ENCODE measurements at regions not wholly inside any gene's neighbourhood (a gene's known extent, or its start where the extent isn't known, plus 50 kb on each side); places are given as distances from the start of the nearest gene placed in this dataset.
A peak's percentile ranks its signal among the peaks of the same experiment; 100 is the strongest.

DNA sequence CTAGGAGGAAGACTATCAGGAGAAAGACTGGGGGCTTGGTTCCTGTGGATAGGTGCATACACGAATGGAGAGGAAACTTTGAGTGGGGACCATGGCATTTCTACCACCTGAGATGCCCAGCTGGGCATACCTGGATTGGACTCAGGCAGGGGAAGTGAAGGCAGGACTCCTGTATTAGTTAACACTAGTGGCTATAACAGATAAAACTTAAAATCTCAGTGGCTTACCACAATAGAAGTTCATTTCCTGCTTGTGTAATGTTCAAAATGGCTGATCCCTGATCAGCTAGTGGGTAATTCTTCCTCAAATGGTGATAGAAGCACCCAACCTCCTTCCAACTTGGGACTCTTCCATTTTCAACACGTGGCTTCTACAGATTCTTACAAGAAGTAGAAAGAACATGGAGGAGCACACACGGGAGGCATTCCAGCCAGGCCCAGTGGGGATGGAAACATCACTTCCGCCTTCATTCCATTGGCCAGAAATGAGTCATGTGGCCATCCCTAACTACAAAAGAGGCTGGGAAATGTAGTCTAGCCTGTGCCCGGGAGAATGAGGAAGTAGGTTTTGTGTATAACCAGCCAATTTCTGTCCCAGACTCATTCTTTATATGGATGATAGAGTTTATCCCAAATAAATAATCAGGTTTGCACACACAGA is 112.1 kb downstream of the UTP18 start (continued):
- TF ChIP-seq, protein P1, sequence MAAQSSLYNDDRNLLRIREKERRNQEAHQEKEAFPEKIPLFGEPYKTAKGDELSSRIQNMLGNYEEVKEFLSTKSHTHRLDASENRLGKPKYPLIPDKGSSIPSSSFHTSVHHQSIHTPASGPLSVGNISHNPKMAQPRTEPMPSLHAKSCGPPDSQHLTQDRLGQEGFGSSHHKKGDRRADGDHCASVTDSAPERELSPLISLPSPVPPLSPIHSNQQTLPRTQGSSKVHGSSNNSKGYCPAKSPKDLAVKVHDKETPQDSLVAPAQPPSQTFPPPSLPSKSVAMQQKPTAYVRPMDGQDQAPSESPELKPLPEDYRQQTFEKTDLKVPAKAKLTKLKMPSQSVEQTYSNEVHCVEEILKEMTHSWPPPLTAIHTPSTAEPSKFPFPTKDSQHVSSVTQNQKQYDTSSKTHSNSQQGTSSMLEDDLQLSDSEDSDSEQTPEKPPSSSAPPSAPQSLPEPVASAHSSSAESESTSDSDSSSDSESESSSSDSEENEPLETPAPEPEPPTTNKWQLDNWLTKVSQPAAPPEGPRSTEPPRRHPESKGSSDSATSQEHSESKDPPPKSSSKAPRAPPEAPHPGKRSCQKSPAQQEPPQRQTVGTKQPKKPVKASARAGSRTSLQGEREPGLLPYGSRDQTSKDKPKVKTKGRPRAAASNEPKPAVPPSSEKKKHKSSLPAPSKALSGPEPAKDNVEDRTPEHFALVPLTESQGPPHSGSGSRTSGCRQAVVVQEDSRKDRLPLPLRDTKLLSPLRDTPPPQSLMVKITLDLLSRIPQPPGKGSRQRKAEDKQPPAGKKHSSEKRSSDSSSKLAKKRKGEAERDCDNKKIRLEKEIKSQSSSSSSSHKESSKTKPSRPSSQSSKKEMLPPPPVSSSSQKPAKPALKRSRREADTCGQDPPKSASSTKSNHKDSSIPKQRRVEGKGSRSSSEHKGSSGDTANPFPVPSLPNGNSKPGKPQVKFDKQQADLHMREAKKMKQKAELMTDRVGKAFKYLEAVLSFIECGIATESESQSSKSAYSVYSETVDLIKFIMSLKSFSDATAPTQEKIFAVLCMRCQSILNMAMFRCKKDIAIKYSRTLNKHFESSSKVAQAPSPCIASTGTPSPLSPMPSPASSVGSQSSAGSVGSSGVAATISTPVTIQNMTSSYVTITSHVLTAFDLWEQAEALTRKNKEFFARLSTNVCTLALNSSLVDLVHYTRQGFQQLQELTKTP (IDR thresholded peaks at IDR 0.05; ENCODE audit: low read depth in 1 of 2, partially characterized antibody in 2 of 2), result peak in 1 of 2 experiments; percentile 29
- TF ChIP-seq, protein P2, sequence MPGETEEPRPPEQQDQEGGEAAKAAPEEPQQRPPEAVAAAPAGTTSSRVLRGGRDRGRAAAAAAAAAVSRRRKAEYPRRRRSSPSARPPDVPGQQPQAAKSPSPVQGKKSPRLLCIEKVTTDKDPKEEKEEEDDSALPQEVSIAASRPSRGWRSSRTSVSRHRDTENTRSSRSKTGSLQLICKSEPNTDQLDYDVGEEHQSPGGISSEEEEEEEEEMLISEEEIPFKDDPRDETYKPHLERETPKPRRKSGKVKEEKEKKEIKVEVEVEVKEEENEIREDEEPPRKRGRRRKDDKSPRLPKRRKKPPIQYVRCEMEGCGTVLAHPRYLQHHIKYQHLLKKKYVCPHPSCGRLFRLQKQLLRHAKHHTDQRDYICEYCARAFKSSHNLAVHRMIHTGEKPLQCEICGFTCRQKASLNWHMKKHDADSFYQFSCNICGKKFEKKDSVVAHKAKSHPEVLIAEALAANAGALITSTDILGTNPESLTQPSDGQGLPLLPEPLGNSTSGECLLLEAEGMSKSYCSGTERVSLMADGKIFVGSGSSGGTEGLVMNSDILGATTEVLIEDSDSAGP (CRISPR knock-in tag; IDR thresholded peaks at IDR 0.05), result no peak
- TF ChIP-seq ATF7 (IDR thresholded peaks at IDR 0.05), result no peak; the same call in 1 of the 2 replicates
- TF ChIP-seq DNMT1 (IDR thresholded peaks at IDR 0.05), result no peak
- TF ChIP-seq ZNF3 (CRISPR knock-in tag; IDR thresholded peaks at IDR 0.05), result no peak
- TF ChIP-seq MCM7 (IDR thresholded peaks at IDR 0.05), result no peak
- TF ChIP-seq, protein P3, sequence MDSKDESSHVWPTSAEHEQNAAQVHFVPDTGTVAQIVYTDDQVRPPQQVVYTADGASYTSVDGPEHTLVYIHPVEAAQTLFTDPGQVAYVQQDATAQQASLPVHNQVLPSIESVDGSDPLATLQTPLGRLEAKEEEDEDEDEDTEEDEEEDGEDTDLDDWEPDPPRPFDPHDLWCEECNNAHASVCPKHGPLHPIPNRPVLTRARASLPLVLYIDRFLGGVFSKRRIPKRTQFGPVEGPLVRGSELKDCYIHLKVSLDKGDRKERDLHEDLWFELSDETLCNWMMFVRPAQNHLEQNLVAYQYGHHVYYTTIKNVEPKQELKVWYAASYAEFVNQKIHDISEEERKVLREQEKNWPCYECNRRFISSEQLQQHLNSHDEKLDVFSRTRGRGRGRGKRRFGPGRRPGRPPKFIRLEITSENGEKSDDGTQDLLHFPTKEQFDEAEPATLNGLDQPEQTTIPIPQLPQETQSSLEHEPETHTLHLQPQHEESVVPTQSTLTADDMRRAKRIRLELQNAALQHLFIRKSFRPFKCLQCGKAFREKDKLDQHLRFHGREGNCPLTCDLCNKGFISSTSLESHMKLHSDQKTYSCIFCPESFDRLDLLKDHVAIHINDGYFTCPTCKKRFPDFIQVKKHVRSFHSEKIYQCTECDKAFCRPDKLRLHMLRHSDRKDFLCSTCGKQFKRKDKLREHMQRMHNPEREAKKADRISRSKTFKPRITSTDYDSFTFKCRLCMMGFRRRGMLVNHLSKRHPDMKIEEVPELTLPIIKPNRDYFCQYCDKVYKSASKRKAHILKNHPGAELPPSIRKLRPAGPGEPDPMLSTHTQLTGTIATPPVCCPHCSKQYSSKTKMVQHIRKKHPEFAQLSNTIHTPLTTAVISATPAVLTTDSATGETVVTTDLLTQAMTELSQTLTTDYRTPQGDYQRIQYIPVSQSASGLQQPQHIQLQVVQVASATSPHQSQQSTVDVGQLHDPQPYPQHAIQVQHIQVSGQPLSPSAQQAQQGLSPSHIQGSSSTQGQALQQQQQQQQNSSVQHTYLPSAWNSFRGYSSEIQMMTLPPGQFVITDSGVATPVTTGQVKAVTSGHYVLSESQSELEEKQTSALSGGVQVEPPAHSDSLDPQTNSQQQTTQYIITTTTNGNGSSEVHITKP (IDR thresholded peaks at IDR 0.05; ENCODE audit: partially characterized antibody), result no peak
- no peak for TF ChIP-seq RHOXF2B (CRISPR knock-in tag; conservative IDR thresholded peaks at IDR 0.05)
- peak; percentile 60 for TF ChIP-seq TEAD4 (IDR thresholded peaks at IDR 0.05; ENCODE audit: low read length)
- TF ChIP-seq TEAD4 (CRISPR knock-in tag; IDR thresholded peaks at IDR 0.05; ENCODE audit: borderline replicate concordance), result no peak
- TF ChIP-seq RAD51 (IDR thresholded peaks at IDR 0.05; ENCODE audit: borderline replicate concordance, low read depth), result peak; percentile 91
- TF ChIP-seq HMG20B (CRISPR knock-in tag; IDR thresholded peaks at IDR 0.05), result no peak
- no peak for TF ChIP-seq TCF3 (CRISPR knock-in tag; IDR thresholded peaks at IDR 0.05)
- TF ChIP-seq, protein P4, sequence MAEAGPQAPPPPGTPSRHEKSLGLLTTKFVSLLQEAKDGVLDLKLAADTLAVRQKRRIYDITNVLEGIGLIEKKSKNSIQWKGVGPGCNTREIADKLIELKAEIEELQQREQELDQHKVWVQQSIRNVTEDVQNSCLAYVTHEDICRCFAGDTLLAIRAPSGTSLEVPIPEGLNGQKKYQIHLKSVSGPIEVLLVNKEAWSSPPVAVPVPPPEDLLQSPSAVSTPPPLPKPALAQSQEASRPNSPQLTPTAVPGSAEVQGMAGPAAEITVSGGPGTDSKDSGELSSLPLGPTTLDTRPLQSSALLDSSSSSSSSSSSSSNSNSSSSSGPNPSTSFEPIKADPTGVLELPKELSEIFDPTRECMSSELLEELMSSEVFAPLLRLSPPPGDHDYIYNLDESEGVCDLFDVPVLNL (CRISPR knock-in tag; IDR thresholded peaks at IDR 0.05; ENCODE audit: low read depth), result no peak
- TF ChIP-seq ZNF431 (CRISPR knock-in tag; IDR thresholded peaks at IDR 0.05), result no peak
- no peak for TF ChIP-seq NR3C1 (CRISPR knock-in tag; IDR thresholded peaks at IDR 0.05)
- TF ChIP-seq RBM39 (optimal IDR thresholded peaks at IDR 0.05; ENCODE audit: low read depth, low read length), result no peak
- no peak for TF ChIP-seq TAF9B (IDR thresholded peaks at IDR 0.05; ENCODE audit: partially characterized antibody)
